GM06990 (cell line): ENCODE measurements at regions not wholly inside any gene's neighbourhood (a gene's known extent, or its start where the extent isn't known, plus 50 kb on each side); places are given as distances from the start of the nearest gene placed in this dataset.

Source experiments
- DNase-seq: peaks from one replicate; pipeline ENCODE4 v3.0.0-alpha.2; 2011; ENCODE audit not compliant: insufficient read length; ENCODE audit errors: extremely low read depth
- H3K27me3 ChIP-seq: replicated peaks from 2 replicates; pipeline ENCODE4 v1.6.0; 2011; ENCODE audit warnings: low read length; ENCODE audit not compliant: control insufficient read depth, insufficient read depth
- H3K36me3 ChIP-seq: 2 replicates; pipeline ENCODE4 v1.5.1; 2011; ENCODE audit warnings: low read length; ENCODE audit not compliant: control insufficient read depth, insufficient read depth
- H3K4me3 ChIP-seq: replicated peaks from 2 replicates; pipeline ENCODE4 v1.5.1; 2011; ENCODE audit warnings: low read depth, mild to moderate bottlenecking, control low read depth, low read length
- TF ChIP-seq, protein P1 (sequence below): IDR thresholded peaks from 2 replicates; pipeline ENCODE4 v1.5.1; 2011; ENCODE audit warnings: low read length, control low read depth, mild to moderate bottlenecking, inconsistent platforms; ENCODE audit not compliant: insufficient read depth, poor library complexity, severe bottlenecking

DNA sequence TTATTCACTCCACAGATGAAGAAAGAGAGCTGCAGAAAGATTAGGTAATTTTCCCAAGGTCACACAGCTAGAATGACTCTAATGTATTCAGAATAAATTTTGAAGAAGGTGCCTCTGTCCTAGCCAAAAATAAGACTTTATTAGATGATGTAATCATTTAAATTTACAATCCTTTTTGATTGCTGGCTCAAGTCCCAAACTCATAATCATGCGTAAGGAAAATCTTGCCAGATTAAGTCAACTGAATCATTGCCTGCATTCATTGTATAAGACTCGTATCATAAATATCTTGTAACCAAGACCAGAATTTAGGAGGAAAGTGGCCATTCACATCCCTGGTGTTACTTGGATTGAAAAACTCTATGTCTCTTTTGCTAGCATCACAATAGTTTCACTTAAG, 53.1 kb upstream of the STK39 start:
- H3K36me3 ChIP-seq: no peaks in the 10 kb centered on the region
- TF ChIP-seq, protein P1, sequence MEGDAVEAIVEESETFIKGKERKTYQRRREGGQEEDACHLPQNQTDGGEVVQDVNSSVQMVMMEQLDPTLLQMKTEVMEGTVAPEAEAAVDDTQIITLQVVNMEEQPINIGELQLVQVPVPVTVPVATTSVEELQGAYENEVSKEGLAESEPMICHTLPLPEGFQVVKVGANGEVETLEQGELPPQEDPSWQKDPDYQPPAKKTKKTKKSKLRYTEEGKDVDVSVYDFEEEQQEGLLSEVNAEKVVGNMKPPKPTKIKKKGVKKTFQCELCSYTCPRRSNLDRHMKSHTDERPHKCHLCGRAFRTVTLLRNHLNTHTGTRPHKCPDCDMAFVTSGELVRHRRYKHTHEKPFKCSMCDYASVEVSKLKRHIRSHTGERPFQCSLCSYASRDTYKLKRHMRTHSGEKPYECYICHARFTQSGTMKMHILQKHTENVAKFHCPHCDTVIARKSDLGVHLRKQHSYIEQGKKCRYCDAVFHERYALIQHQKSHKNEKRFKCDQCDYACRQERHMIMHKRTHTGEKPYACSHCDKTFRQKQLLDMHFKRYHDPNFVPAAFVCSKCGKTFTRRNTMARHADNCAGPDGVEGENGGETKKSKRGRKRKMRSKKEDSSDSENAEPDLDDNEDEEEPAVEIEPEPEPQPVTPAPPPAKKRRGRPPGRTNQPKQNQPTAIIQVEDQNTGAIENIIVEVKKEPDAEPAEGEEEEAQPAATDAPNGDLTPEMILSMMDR: no peak
- no peaks in the 10 kb centered on the region for H3K27me3 ChIP-seq
- no peak overlapping the region for H3K4me3 ChIP-seq
- DNase-seq: no peak

DNA sequence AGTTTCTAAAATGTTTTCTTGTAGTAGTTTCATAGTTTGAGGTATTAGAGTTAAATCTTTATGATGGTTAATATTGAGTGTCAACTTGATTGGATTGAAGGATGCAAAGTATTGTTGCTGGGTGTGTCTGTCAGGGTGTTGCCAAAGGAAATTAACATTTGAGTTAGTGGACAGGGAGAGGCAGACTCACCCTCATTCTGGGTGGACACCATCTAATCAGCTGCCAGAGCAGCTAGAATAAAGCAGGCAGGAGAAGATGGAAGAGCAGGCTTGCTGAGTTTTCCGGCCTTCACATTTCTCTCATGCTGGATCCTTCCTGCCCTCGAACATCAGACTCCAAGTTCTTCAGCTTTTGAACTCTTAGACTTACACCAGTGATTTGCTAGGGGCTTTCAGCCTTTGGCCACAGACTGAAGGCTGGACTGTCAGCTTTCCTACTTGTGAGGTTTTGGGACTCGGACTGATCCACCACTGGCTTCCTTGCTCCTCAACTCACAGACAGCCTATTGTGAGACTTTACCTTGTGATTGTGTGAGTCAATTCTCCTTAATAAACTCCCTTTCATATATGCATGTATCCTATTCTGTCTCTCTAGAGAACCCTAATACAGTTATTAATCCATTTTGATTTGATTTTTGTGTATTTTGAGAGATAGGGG, 56.8 kb upstream of the STK39 start:
- H3K36me3 ChIP-seq: no peaks in the 10 kb centered on the region

DNA sequence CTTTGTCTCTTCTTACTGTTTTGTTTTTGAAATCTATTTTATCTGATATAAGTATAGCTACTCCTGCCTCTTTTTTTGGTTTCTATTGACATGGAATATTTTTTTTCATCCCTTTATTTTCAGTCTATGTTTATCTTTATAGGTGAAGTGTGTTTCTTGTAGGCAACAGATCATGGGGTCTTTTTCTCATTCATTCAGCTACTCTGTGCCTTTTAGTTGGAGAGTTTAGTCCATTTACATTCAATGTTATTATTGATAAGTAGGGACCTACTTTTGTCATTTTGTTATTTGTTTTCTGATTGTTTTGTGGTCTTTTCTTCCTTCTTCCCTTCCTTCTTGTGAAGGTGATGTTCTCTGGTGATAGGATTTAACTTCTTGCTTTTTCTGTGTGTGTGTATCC, 60.0 kb upstream of the STK39 start:
- DNase-seq: no peak
- H3K27me3 ChIP-seq: no peaks in the 10 kb centered on the region
- TF ChIP-seq, protein P1: no peak
- H3K4me3 ChIP-seq: no peak overlapping the region
- no peaks in the 10 kb centered on the region for H3K36me3 ChIP-seq

More for the DNA sequence above, 56.8 kb upstream of the STK39 start:
- TF ChIP-seq, protein P1: no peak
- H3K4me3 ChIP-seq: no peak overlapping the region
- no peak for DNase-seq
- H3K27me3 ChIP-seq: no peaks in the 10 kb centered on the region

DNA sequence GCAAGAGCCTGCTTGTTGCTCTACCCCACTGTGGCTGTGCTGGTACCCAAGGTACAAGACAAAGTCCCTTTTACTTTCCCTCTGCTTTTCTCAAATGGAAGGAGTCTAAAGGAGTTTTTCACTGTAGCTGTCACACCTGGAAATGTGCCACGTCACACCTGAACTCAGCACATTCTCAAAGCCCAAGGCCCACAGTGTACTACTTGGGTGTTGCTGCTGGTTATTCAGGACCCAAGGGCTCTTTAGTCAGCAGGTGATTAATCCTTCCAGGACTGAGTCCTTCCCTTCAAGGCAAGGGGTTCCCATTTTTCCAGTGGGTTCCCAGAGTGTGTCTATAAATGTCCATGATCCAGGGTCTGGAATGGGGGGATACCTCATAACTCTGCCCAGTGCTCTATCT, 63.2 kb upstream of the STK39 start:
- TF ChIP-seq, protein P1: no peak

DNA sequence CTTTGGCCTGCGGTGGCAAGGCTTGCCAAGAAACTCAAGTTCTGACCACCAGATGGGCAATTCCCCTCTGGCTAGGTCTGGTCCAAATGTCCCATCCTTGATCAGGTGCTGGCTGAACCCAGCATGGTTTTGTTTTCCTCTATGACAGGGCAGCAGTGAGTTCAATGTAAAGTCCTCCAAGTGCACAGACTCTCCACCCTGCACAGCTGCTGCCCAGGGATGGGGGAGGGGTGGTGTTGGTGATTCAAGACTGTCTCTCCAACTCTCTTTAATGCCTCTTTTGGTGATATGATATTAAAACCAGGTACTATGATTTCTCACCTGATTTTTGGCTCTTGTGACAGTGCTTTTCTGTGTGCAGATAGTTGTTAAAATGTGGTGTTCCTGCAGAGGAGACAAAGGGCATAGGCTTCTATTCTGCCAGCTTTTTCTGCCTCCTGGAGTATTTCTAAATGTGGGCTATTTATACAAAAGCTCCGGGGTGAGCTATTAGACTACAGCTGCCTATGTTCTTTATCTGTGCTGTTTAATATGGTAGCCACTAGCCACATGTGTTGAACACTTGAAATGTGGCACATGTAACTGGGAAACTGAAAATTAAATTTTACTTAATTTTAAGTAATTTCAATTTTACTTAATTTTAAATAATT, 64.0 kb upstream of the STK39 start:
- DNase-seq: no peak
- Histone ChIP-seq H3K36me3 (no peaks in the 10 kb centered on the region), H3K4me3 (no peak overlapping the region), H3K27me3 (no peaks in the 10 kb centered on the region)
- TF ChIP-seq, protein P1: no peak

More for the DNA sequence above, 63.2 kb upstream of the STK39 start:
- DNase-seq: no peak
- Histone ChIP-seq H3K27me3 (no peaks in the 10 kb centered on the region), H3K36me3 (no peaks in the 10 kb centered on the region), H3K4me3 (no peak overlapping the region)
